Ascending aorta (tissue), 2 donors: ENCODE measurements at regions not wholly inside any gene's neighbourhood (a gene's known extent, or its start where the extent isn't known, plus 50 kb on each side); places are given as distances from the start of the nearest gene placed in this dataset.

ENCODE experiments used
- DNase-seq, 2 donors: peaks; one replicate each; pipeline ENCODE4 v3.0.0-alpha.2; 2019; ENCODE audit warnings: low spot score in 2 of 2
- H3K27ac ChIP-seq, 2 donors: fragments of 200-600 bp; sonication (generic); one replicate each; pipeline ENCODE4 v1.5.1; 2016 to 2017; ENCODE audit warnings: mild to moderate bottlenecking in 1 of 2
- H3K27me3 ChIP-seq: fragments of 200-600 bp; sonication (generic); one replicate; pipeline ENCODE4 v1.5.1; 2017
- H3K36me3 ChIP-seq, 2 donors: fragments of 200-600 bp; sonication (generic); one replicate each; pipeline ENCODE4 v1.5.1; 2016
- H3K4me1 ChIP-seq, 2 donors: fragments of 200-600 bp; sonication (generic); one replicate each; pipeline ENCODE4 v1.5.1; 2016 to 2017; ENCODE audit warnings: mild to moderate bottlenecking in 1 of 2
- H3K4me3 ChIP-seq, 2 donors: fragments of 200-600 bp; sonication (generic); one replicate each; pipeline ENCODE4 v1.5.1; 2016 to 2017; ENCODE audit warnings: mild to moderate bottlenecking in 1 of 2
- H3K9me3 ChIP-seq, 2 donors: fragments of 200-600 bp; sonication (generic); one replicate each; pipeline ENCODE4 v1.5.1; 2016
- CTCF ChIP-seq, 3 experiments: fragments of 200-600 bp in 2 of 3; fragments of 450-650 bp in 1 of 3; sonication (generic) in 2 of 3; IDR thresholded peaks; one replicate each; pipeline ENCODE4 v1.5.1; 2016 to 2019; ENCODE audit warnings: antibody characterized with exemption in 3 of 3, mild to moderate bottlenecking in 1 of 3, moderate library complexity in 1 of 3
- intact Hi-C: fragments of 100-400 bp; cut with DNase I; formaldehyde crosslinking; loops from one replicate; pipeline ENCODE4 v1.15.1; 2023

- H3K36me3 ChIP-seq = no peaks in the 10 kb centered on the region
These were observed 309.4 kb upstream of the NOCT start for GRCh38 chr4:138706201-138706600.

GRCh38 chr4:138702190-138702824, 313.3 kb upstream of the NOCT start:
- no peak for DNase-seq
- no peak overlapping the region for H3K27ac ChIP-seq
- no peaks in the 10 kb centered on the region for H3K36me3 ChIP-seq
- intact Hi-C loops = no loop called here
- no peak for TF ChIP-seq CTCF (IDR thresholded peaks at IDR 0.05)
- H3K9me3 ChIP-seq = no peaks in the 10 kb centered on the region
- no peaks in the 10 kb centered on the region for H3K27me3 ChIP-seq
- H3K4me3 ChIP-seq = no peak overlapping the region
- H3K4me1 ChIP-seq = no peaks in the 10 kb centered on the region

More at GRCh38 chr4:138706201-138706600, 309.4 kb upstream of the NOCT start:
- Histone ChIP-seq H3K4me3 (no peak overlapping the region), H3K9me3 (no peaks in the 10 kb centered on the region), H3K4me1 (no peaks in the 10 kb centered on the region), H3K27ac (no peak overlapping the region), H3K27me3 (no peaks in the 10 kb centered on the region)
- no peak for DNase-seq
- TF ChIP-seq CTCF (IDR thresholded peaks at IDR 0.05) = no peak
- intact Hi-C loops = no loop called here

GRCh38 chr4:138698641-138699040, 316.9 kb upstream of the NOCT start:
- Histone ChIP-seq H3K27ac (no peak overlapping the region), H3K4me3 (no peak overlapping the region), H3K9me3 (no peaks in the 10 kb centered on the region), H3K4me1 (no peaks in the 10 kb centered on the region), H3K27me3 (no peaks in the 10 kb centered on the region), H3K36me3 (no peaks in the 10 kb centered on the region)
- TF ChIP-seq CTCF (IDR thresholded peaks at IDR 0.05) = no peak
- DNase-seq = no peak
- intact Hi-C loops = no loop called here

GRCh38 chr4:138697851-138698250, 317.7 kb upstream of the NOCT start:
- Histone ChIP-seq H3K27me3 (no peaks in the 10 kb centered on the region), H3K27ac (no peak overlapping the region), H3K4me1 (no peaks in the 10 kb centered on the region), H3K36me3 (no peaks in the 10 kb centered on the region), H3K9me3 (no peaks in the 10 kb centered on the region), H3K4me3 (no peak overlapping the region)
- no peak for TF ChIP-seq CTCF (IDR thresholded peaks at IDR 0.05)
- no peak for DNase-seq
- intact Hi-C loops = no loop called here

GRCh38 chr4:138696771-138697170, 318.8 kb upstream of the NOCT start:
- H3K9me3 ChIP-seq = no peaks in the 10 kb centered on the region
- no peak overlapping the region for H3K27ac ChIP-seq
- H3K27me3 ChIP-seq = no peaks in the 10 kb centered on the region
- no peaks in the 10 kb centered on the region for H3K36me3 ChIP-seq
- intact Hi-C loops = no loop called here
- no peak for DNase-seq
- TF ChIP-seq CTCF (IDR thresholded peaks at IDR 0.05) = no peak
- H3K4me1 ChIP-seq = no peaks in the 10 kb centered on the region
- H3K4me3 ChIP-seq = no peak overlapping the region

GRCh38 chr4:138696058-138696457, 319.5 kb upstream of the NOCT start:
- no peak for TF ChIP-seq CTCF (IDR thresholded peaks at IDR 0.05)
- intact Hi-C loops = no loop called here
- Histone ChIP-seq H3K36me3 (no peaks in the 10 kb centered on the region), H3K27ac (no peak overlapping the region), H3K9me3 (no peaks in the 10 kb centered on the region), H3K4me1 (no peaks in the 10 kb centered on the region), H3K27me3 (no peaks in the 10 kb centered on the region), H3K4me3 (no peak overlapping the region)
- no peak for DNase-seq
